ENCODE measurements at regions not wholly inside any gene's neighbourhood (a gene's known extent, or its start where the extent isn't known, plus 50 kb on each side); places are given as distances from the start of the nearest gene placed in this dataset.

DNA sequence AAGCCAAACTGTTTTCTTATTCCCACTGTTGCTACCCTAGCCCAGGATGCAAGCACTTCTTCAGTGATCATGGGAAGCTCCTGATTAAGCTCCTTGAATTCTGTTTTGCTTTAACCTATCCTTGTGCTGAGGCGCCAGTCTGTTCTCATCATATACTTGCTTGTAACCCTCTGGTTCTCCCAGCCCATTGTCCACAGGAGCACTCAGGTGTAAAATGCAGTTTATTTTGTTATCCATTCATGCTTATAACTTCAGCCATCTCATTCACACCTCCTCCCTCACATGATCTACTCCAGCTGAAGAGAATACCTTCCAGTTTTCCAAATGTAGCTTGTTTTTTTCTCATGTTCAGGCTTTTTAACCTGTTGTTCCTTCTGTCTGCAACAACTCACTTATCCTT, 402.1 kb upstream of the BRINP1 start:
- no peak for DNase-seq (ENCODE audit: low read depth in 1 of 2, low spot score in 1 of 2)

DNA sequence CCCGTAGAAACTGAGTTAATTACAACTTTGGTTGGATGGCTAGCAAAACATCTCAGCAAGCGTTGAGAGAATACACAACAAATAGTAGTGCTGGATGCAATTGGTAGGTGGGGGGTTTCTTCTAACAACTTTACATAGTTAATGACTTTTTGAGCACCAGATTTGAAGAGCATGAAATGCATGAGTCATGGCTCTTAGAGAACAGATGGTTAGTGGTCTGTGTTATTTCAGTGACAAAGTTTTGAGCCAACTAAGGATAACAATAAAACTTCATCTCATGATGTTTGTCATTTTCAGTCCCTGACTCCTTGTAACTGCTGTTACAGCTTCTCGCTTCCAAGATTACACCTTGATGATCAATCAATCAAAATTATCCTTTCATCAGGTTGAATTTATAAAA, 399.0 kb upstream of the BRINP1 start:
- DNase-seq (ENCODE audit: low read depth in 1 of 2, low spot score in 1 of 2): no peak

DNA sequence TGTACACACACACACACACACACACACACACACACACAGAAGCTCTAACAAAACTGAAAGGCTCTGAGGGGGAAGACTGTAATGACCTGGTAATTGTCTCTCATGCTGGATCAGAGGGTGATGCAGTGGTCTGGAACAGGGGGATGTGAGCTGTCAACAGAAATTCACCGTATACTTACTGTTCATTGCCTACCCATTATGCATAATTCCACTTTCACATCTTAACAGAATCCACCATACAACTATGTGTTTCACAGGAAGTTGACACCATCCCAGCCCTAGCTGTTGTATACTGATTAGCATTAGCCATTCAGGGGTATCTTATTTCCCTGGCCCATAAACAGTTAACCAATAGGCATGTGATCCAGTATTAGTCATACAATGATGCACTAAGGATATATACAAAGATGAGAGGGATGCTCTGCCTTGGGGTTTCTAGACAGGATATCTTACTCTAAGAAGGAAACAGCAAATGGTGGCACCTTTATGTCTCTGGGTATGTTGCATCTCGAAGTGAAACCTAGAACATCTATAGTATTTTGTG, 396.5 kb upstream of the BRINP1 start:
- no peak for DNase-seq (ENCODE audit: low read depth in 1 of 2, low spot score in 1 of 2)

DNA sequence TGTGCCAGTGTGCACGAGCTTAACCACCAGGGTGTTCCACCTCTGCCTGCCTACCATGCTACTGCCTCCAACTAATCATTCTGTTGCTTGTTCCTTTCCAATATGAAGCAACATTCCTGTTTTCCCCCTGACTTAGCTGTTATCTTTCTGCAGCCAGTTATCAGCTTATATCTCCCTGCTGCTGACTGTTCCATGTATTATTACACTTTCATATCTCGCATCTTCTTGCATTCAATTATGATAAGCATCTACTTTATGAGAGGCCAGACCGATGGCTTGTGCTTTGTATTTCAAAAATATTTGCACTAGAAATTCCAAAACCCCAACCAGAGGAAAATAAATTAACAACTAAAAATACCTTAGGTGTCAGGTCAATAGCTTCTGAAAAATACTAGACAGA, 394.0 kb upstream of the BRINP1 start:
- DNase-seq (ENCODE audit: low read depth in 1 of 2, low spot score in 1 of 2): no peak

DNA sequence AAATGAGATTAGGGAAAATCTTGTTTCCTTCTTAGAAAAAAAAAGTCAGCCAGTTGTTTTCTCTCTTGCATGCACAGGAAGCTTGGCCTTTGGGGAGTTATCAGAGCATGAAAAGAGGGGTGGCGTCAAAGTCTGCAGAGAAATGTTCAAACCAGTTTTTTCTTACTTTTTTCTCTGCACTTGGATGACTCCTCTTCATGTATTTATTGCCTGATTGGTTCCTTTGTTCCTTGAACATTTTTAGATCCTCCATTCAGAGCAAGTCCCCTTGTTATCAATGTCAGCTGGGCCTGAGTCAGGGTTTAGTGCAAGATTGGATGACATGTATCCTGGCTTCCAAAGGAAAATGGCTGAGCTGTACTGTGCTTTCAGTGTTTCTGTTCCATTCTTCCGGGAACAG, 392.6 kb upstream of the BRINP1 start:
- no peak for DNase-seq (ENCODE audit: low read depth in 1 of 2, low spot score in 1 of 2)

DNA sequence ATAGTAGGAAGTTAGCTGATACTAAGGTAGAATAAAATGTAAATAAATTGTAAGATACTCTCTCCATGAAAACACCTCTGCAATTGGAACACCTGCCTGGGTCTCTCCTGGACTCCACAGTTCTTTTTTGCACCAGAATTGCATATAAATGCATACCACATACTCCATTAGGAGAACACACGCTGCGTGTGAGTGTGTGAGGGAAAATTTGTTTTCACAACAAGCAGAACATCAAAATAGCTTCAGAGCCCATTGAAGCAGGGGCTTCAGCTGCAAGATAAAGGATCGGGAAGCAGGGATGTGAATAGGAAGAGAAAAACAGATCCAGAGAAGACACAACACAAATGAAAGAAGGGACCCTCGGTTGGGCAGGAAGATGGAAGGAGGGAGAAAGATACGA, 389.8 kb upstream of the BRINP1 start:
- DNase-seq (ENCODE audit: low read depth in 1 of 2, low spot score in 1 of 2): no peak

DNA sequence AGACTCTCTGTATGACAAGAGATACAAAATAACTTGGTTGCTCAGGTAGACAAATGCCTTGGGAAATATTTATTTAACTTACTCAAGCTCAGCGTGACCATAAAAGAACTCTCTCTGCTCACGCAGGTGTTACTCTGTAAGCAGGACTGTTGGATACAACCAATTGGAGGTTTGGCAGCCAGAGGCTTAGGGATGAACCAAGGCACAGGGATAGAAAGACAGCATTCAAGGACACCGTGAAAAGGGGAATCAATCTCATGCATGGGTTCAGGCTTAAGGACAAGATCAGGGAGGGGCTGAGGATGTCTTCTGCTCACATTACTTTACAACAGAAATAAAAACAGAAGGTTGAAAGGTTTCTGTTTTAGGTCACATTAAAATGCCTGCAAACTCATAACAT, 389.0 kb upstream of the BRINP1 start:
- no peak for DNase-seq (ENCODE audit: low read depth in 1 of 2, low spot score in 1 of 2)

DNA sequence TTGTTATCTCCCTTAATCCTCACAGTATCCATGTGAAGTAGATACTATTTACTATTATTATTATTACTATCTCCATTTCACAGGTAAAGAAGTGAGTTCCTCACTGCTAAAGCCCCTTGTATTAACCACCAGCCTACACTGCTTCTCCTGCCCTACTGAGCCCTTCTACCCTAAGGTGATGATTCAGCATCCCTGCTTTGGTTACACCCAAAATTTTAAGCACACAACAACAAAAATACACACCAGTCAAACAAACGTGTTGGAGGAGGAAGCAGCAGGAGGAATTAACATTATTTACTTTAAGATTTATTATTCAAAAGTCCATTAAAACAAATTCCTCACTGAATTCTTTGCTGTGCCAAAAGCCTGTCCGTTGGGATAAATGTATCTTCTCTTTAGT, 370.2 kb upstream of the BRINP1 start:
- DNase-seq (ENCODE audit: low read depth in 1 of 2, low spot score in 1 of 2): no peak

DNA sequence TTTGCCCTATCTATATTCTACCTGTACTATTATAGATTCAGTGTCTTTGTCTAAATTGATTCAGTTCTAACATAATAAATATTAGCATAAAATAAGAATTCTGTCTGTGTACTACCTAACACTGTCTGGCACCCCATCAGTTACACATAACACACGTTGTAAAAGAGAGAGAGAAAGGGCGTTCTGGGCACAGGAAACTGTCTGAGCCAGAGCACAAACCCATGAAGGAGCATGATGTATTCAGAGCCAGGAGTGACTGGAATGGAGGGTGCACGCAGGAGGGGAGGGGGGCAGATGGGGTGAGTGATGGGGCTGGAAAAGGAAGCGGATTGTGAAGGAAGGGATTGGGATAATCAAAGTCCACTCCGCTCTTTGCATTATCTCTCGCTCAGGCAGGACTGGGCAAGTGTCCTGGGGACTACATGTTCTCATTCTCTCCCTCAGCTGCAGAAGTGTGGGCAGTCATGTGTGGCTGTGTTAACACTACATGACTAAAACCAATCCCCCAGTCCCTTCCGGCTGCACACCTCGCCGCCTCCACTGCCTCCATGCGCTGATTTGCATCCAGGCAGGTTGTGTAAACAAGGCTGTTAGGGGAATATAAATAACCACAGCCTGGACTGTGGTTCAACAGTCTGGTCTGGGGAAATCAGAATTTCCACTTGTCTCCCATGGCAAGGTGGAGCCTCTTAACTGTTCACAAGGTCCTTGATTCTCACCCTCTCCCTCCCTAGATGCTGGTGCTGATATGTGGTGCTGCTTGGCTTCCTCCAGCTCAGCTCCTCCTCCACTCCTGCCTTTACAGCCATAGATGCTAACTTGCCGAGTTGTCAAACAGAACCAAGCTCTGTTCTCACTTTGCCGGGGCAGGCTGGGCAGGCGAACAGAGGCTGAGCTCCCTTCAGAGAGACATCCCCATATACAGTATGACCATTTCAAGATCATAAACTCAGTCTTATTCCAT, 367.5 kb upstream of the BRINP1 start:
- no peak for DNase-seq (ENCODE audit: low read depth in 1 of 2, low spot score in 1 of 2)

DNA sequence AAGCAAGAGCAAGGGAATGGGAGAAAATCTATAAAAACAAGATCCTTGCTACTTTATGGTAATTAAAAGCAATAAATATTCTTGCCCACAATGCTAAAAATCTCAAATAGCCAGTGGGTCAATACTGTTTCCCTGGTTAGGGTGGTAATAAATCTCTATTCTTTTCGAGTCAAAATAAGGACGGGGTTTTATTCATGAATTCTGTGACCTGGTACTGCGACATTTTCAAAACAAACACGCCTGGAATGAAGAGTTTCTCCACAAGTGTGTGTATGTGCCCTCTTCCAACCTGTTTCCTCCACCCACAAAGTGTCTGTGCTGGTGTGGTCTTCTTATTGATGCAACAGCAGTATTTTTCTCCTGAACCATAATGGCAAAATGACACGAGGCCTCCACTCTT, 358.8 kb upstream of the BRINP1 start:
- no peak for DNase-seq (ENCODE audit: low read depth in 1 of 2, low spot score in 1 of 2)

DNA sequence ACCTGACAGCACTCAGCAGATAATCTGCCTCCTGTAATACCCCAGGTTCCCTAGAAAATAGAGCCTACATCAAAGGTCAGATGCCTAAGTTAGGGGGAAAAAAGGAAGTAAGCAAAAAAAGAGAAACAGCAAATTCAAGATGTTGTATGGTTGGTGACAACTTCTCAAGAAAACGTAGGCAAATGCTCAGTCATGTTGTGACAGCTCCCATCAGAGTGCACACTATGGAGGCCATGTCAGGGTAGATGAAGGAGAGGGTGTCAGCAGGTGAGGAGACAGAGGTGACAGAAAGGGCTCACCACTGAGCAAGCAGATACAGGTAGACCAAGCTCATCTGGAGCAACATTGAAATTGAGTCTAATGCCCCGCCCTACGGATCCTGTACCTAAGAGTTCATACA, 356.8 kb upstream of the BRINP1 start:
- DNase-seq (ENCODE audit: low read depth in 1 of 2, low spot score in 1 of 2): no peak

DNA sequence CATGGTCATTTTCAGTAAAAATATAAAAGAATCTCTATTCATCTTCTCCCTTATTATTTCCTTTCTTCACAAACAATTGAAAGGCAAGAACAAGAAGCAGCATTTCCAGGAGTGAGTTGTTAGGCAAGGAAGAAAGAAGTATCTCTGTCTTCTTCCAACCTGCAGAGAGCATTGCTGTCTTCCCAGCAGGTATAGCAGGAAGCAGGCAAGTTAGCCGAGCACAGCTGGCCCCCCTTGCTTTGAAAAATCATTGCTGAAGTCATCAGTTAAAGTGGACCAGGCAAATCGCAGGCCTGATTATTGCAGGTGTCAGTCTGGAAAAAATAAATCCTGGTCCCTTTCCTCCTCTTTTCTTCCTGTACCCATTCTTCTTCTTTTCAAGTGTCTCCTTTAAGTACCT, 353.1 kb upstream of the BRINP1 start:
- no peak for DNase-seq (ENCODE audit: low read depth in 1 of 2, low spot score in 1 of 2)

DNA sequence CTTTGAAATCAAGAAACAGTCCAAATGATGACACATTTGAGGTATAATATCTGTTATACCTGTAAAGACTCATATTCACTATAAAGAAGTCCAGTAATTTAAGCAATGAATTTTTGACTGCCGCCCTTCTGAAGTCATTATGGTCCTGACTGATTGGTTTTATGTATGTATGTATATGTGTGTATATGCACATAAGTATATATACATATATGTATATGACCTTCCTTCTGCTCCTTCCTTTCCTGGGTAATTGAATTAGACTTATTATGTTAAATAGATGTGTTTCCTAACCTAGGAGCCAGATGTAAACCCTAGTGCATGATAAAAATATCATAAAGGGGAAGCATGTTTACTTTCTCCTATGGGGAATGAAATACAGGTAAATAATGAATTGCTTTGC, 343.1 kb upstream of the BRINP1 start:
- no peak for DNase-seq (ENCODE audit: low read depth in 1 of 2, low spot score in 1 of 2)

DNA sequence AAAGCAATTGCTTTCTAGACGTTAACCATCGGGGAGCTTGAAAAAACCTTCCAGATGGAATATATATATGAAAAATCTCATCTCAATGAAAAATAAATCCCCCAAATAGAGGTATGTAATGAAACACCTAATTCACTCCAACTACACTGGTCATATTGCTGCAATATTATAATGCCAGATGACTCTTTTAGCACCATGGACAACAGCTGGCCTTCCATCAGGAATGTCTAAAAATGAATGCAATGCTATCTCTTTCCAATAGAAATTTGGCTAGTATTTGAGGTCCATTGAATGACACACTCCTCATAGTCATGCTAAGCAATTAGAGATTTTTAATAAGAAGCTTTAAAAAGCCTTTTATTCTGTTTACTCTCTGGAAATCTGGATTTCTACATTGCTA, 340.2 kb upstream of the BRINP1 start:
- no peak for DNase-seq (ENCODE audit: low read depth in 1 of 2, low spot score in 1 of 2)

DNA sequence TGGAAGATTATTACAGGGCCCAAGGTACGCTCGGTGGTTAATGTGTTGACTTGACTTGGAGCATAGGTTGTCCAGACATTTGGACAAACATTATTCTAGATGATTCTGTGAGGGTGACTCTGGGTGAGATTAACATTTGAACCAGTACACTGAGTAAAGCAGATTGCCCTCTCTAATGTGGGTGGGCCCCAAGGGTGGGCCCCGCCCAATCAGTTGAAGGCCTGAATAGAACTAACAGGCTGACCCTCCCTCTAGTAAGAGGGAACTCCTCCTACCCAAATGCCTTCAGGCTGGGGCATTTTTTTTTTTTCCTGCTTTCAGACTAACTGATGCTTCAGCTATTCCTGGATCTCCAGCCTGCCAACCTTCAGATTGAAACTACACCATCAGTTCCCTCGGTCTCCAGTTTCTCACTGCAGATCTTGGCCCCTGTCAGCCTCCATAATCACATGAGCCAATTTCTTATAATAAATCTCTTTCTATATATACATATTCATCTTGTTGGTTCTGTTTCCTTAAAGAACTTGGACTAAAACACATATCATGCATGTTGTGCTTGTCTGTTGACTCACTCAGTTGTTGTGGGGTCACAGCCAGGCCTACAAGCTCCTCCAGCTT, 338.1 kb upstream of the BRINP1 start:
- DNase-seq (ENCODE audit: low read depth in 1 of 2, low spot score in 1 of 2): no peak

DNA sequence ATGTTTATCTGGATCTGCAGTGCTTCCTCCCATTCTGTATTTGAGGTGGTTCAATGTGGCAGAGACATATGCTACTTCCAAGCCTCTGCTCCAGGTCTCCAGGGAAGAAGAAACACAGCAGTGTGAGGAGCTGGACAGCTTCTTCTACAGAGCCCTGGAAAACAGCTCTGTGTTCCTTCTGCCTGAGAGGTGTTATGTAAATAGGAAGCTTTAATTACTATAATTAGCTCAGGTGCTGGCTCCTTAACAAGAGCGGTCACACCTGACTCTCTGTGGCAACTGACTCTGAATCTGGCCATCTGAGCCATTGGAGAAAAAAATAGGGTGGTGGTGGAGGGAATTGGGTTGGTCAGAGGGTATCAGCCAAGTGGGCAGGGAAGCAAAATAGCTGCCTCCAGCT, 332.4 kb upstream of the BRINP1 start:
- no peak for DNase-seq (ENCODE audit: low read depth in 1 of 2, low spot score in 1 of 2)

DNA sequence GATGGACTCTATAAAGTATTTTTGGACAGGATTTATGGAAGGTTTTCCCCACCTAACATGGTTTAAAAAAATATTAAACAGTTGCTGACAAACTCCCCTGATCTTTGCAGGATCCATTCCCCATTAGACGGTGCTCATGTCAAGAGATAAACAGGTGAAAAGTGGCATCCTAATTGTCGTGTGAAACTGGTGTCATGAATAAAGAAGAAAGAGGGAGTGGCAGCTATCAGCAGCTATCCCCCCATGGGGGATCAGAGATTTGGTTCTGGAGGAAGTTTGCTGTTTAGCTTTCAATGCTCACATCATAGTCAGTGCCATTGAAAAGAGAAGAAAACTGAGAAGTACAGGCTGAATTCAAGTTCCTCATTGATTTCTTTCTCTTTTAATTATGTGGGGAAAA, 329.3 kb upstream of the BRINP1 start:
- no peak for DNase-seq (ENCODE audit: low read depth in 1 of 2, low spot score in 1 of 2)

DNA sequence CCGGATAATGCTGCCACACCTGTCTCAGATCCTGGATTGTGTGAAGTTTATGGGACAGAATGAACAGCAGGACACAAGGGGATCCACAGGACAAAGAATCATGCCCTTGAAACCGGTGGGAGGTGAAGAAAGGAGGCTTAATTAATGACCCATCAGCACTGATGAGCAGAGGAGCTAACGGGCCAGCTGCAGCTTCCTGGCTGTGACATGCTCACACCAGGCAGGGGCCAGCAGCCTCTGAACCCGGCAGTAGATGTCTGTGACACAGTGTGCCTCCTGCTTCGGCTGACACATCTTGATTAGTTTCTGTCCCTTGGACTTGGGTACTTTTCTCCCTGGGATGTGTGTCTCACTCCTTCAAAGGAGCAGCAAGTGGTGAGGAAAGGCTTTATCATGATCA, 328.8 kb upstream of the BRINP1 start:
- DNase-seq (ENCODE audit: low read depth in 1 of 2, low spot score in 1 of 2): no peak

DNA sequence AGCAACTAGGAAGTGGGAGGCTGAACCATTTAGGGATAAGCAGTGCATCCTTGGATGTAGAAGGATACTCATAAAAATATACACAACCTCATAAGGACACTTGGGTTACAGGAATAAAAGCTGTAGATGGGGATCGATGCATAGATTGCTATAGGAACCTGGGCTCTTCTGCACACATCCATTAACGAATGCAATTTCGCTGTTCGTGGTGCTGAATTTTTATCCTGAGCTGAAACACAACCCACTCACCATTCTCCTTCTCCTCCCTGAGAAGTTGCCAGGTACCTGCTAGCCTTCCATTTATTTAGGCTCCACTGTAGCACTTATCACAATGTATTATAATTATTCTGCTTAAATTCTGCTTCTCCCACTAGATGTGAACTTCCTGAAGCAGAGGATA, 320.6 kb upstream of the BRINP1 start:
- DNase-seq (ENCODE audit: low read depth in 1 of 2, low spot score in 1 of 2): no peak

DNA sequence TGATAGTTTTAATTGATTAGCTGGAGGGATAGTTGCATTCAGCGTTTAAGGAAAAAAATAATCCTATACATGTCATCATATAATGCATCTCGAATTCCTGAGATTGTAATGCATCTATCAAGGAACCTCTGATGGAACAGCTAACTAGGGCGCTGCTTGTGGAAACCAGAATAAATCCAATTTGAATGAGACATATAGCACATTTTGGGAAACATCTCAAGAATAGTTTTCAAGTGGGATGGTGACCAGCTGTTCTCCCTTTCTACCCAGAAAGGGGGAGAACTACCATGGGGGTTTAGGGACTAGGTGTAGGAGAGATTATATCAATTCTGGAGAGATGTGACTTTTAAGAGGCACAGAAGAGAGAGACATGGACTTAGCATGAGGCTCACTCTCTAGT, 319.3 kb upstream of the BRINP1 start:
- no peak for DNase-seq (ENCODE audit: low read depth in 1 of 2, low spot score in 1 of 2)

DNA sequence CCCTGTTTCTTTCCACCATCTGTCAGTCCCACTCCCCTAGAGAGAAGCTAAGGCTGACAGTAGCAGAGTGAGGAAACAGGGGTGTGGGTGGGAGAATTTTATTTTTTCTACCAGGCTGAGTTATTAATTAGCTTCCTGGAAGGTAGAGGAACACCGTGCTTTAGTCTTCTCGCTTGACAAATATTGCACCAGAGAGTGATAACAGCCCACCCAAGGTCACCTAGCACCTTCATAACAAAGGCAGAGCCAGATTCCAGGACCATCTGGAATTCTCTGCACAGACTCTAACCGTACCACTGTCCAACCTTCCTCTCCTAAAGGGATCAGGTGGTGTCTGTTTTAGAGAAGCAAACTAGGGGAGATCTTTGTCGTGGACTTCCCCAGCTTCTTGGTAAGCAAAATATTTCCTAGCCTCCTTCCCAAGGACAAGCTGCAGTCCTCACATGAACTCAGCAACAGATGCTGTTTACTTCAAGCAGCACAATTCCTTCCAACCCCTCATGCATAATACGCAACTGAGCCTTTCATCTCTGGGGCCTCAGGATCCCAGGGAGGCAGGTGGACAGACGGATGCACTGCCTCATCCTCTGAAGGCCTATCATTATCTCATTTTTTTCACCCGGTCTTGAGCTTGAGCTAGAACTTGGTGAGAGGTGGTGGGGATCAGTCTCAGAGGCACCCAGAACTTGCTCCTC, 308.7 kb upstream of the BRINP1 start:
- DNase-seq (ENCODE audit: low read depth in 1 of 2, low spot score in 1 of 2): no peak

DNA sequence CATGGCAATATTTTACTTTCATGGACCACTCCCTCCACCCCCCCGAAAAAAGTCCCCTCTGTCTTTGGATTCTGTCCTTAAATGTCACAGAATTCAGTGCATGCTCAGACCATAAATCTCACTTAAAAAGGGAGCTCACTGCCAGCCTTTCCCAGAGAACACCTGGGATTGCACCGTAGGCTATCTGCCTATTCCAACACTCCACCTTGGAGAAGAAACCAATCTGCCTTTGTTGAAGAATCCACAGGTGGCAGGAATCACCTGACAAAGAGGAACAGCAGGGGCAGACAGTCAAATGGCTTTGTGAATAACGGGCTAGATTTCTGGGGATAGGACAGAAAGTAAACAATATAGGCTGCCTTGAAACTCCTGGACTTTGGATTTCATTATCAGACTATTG, 306.7 kb upstream of the BRINP1 start:
- DNase-seq (ENCODE audit: low read depth in 1 of 2, low spot score in 1 of 2): no peak

All from stimulated activated CD4-positive, alpha-beta T cell treated with anti-CD3 and anti-CD28 coated beads, Interleukin-15, amount 100 ng/mL, for 1 hour (primary cell).